GM12872 (cell line): ENCODE measurements at regions not wholly inside any gene's neighbourhood (a gene's known extent, or its start where the extent isn't known, plus 50 kb on each side); places are given as distances from the start of the nearest gene placed in this dataset.

Experiments used
- CTCF ChIP-seq: IDR thresholded peaks from 3 replicates; pipeline ENCODE4 v1.5.1; 2011; ENCODE audit warnings: low read depth, mild to moderate bottlenecking, low read length, moderate library complexity; ENCODE audit not compliant: insufficient read depth

- no peak for TF ChIP-seq CTCF
Observed at GRCh38 chr14:80381807-80382363, 170.6 kb upstream of the DIO2 start.

GRCh38 chr14:80379035-80379434 lies 167.7 kb upstream of the DIO2 start:
- no peak for TF ChIP-seq CTCF

- no peak for TF ChIP-seq CTCF
Observed at GRCh38 chr14:80378084-80378690, 166.9 kb upstream of the DIO2 start.

GRCh38 chr14:80364816-80365215 lies 153.5 kb upstream of the DIO2 start:
- no peak for TF ChIP-seq CTCF

GRCh38 chr14:80364274-80364673 lies 153.0 kb upstream of the DIO2 start:
- peak; percentile 29; the same call in 2 of the 3 replicates for TF ChIP-seq CTCF

- no peak for TF ChIP-seq CTCF
Observed at GRCh38 chr14:80358112-80358511, 146.8 kb upstream of the DIO2 start.

- TF ChIP-seq CTCF: peak; percentile 30; the same call in 1 of the 3 replicates
Observed at GRCh38 chr14:80356413-80356812, 145.1 kb upstream of the DIO2 start.
